Suprapubic skin (tissue), 4 donors: ENCODE measurements at regions not wholly inside any gene's neighbourhood (a gene's known extent, or its start where the extent isn't known, plus 50 kb on each side); places are given as distances from the start of the nearest gene placed in this dataset.
A peak's percentile ranks its signal among the peaks of the same experiment; 100 is the strongest.

Source experiments
- DNase-seq, 2 donors: peaks; one replicate each; pipeline ENCODE4 v3.0.0-alpha.2; 2019; ENCODE audit warnings: low spot score in 2 of 2
- H3K27ac ChIP-seq: fragments of 200-600 bp; sonication (generic); one replicate; pipeline ENCODE4 v1.5.1; 2019
- H3K27me3 ChIP-seq: fragments of 200-600 bp; sonication (generic); one replicate; pipeline ENCODE4 v1.5.1; 2019
- H3K36me3 ChIP-seq: fragments of 200-600 bp; sonication (generic); one replicate; pipeline ENCODE4 v1.5.1; 2019
- H3K4me1 ChIP-seq: fragments of 200-600 bp; sonication (generic); one replicate; pipeline ENCODE4 v1.5.1; 2019
- H3K4me3 ChIP-seq: fragments of 200-600 bp; sonication (generic); one replicate; pipeline ENCODE4 v1.5.1; 2019; ENCODE audit warnings: mild to moderate bottlenecking
- H3K9me3 ChIP-seq: fragments of 200-600 bp; sonication (generic); one replicate; pipeline ENCODE4 v1.5.1; 2019
- CTCF ChIP-seq, 2 donors: fragments of 200-600 bp in 1 of 2; fragments of 450-650 bp in 1 of 2; sonication (generic) in 1 of 2; IDR thresholded peaks; one replicate each; pipeline ENCODE4 v1.5.1; 2016 to 2019; ENCODE audit warnings: antibody characterized with exemption in 2 of 2, mild to moderate bottlenecking in 1 of 2, moderate library complexity in 1 of 2
- EP300 ChIP-seq: sonication (generic); formaldehyde crosslinking; IDR thresholded peaks from one replicate; pipeline ENCODE4 v1.6.1; 2017; ENCODE audit warnings: antibody characterized with exemption
- POLR2A ChIP-seq, 2 donors: fragments of 450-650 bp; IDR thresholded peaks; one replicate each; pipeline ENCODE4 v1.6.1; 2017; ENCODE audit warnings: antibody characterized with exemption in 2 of 2, mild to moderate bottlenecking in 2 of 2, moderate library complexity in 2 of 2
- POLR2AphosphoS5 ChIP-seq, 3 donors: sonication (generic); formaldehyde crosslinking; IDR thresholded peaks; one replicate each; pipeline ENCODE4 v1.6.1; 2017; ENCODE audit warnings: antibody characterized with exemption in 3 of 3
- WGBS: methylation state at CpG from one replicate; pipeline ENCODE4 v1.1.5; 2018; 5-methylcytosine and 5-hydroxymethylcytosine counted together

GRCh38 chr2:236826606-236827156 is 257.1 kb downstream of the ACKR3 start:
- Histone ChIP-seq H3K9me3 (no peaks in the 10 kb centered on the region), H3K36me3 (no peaks in the 10 kb centered on the region), H3K27ac (no peak overlapping the region), H3K4me1 (no peaks in the 10 kb centered on the region), H3K4me3 (no peak overlapping the region), H3K27me3 (no peaks in the 10 kb centered on the region)
- DNase-seq, result peak in 1 of 2 donors; percentile 26
- WGBS, result 80% methylated on average over 6 of the region's 6 CpGs
- TF ChIP-seq CTCF (IDR thresholded peaks at IDR 0.05) (no peak), EP300 (no peak), POLR2A (IDR thresholded peaks at IDR 0.05) (no peak), POLR2AphosphoS5 (IDR thresholded peaks at IDR 0.05) (no peak)

- TF ChIP-seq POLR2A (IDR thresholded peaks at IDR 0.05) (no peak), POLR2AphosphoS5 (IDR thresholded peaks at IDR 0.05) (no peak), CTCF (IDR thresholded peaks at IDR 0.05) (no peak), EP300 (no peak)
- Histone ChIP-seq H3K4me3 (no peak overlapping the region), H3K4me1 (no peaks in the 10 kb centered on the region), H3K36me3 (no peaks in the 10 kb centered on the region), H3K27ac (no peak overlapping the region), H3K9me3 (no peaks in the 10 kb centered on the region), H3K27me3 (peaks cover 6% of the 10 kb centered on the region)
- peak in 1 of 2 donors; percentile 21 for DNase-seq
- WGBS, result 58% methylated on average over 3 of the region's 3 CpGs
Observed at GRCh38 chr2:236827997-236828396, 257.7 kb upstream of the COPS8 start.

- no peaks in the 10 kb centered on the region for H3K36me3 ChIP-seq
- peaks cover 6% of the 10 kb centered on the region for H3K27me3 ChIP-seq
- DNase-seq, result peak in 1 of 2 donors; percentile 32
- TF ChIP-seq POLR2A (IDR thresholded peaks at IDR 0.05), result no peak
- no peak for TF ChIP-seq CTCF (IDR thresholded peaks at IDR 0.05)
- no peak for TF ChIP-seq POLR2AphosphoS5 (IDR thresholded peaks at IDR 0.05)
- TF ChIP-seq EP300, result no peak
- no peaks in the 10 kb centered on the region for H3K9me3 ChIP-seq
- no peaks in the 10 kb centered on the region for H3K4me1 ChIP-seq
- WGBS, result 88% methylated on average over 2 of the region's 2 CpGs
- no peak overlapping the region for H3K4me3 ChIP-seq
- H3K27ac ChIP-seq, result no peak overlapping the region
Observed at GRCh38 chr2:236828820-236829219, 256.9 kb upstream of the COPS8 start.

GRCh38 chr2:236830926-236831325 is 254.8 kb upstream of the COPS8 start:
- no peak overlapping the region for H3K4me3 ChIP-seq
- no peak for TF ChIP-seq POLR2A (IDR thresholded peaks at IDR 0.05)
- no peak for TF ChIP-seq POLR2AphosphoS5 (IDR thresholded peaks at IDR 0.05)
- TF ChIP-seq CTCF (IDR thresholded peaks at IDR 0.05), result no peak
- no peak for TF ChIP-seq EP300
- DNase-seq, result no peak
- H3K27ac ChIP-seq, result no peak overlapping the region
- 79% methylated on average over 3 of the region's 3 CpGs for WGBS
- H3K27me3 ChIP-seq, result peaks cover 6% of the 10 kb centered on the region
- H3K36me3 ChIP-seq, result no peaks in the 10 kb centered on the region
- no peaks in the 10 kb centered on the region for H3K9me3 ChIP-seq
- H3K4me1 ChIP-seq, result no peaks in the 10 kb centered on the region

DNA sequence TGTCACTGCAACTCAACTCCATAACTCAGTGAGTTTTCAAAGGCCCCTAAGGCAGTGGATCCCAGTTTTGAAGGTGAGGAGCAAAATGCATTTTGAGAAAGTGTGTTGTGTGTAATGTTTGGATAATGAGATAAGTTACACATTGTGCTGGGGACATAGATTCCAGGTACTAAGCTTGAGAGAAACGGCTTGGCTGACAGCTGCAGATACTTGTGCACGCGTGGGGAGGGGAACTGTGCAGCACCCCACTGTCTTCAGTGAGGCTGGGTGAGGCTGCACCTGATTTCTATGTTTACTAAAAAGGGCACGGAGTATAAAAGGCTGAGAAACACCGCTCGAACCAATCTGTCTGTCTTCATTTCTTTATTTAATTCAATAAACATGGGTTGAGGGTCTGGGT is 254.0 kb upstream of the COPS8 start:
- no peak overlapping the region for H3K4me3 ChIP-seq
- H3K27me3 ChIP-seq, result peaks cover 6% of the 10 kb centered on the region
- H3K4me1 ChIP-seq, result no peaks in the 10 kb centered on the region
- 92% methylated on average over 6 of the region's 6 CpGs for WGBS
- no peak overlapping the region for H3K27ac ChIP-seq
- DNase-seq, result no peak
- H3K36me3 ChIP-seq, result no peaks in the 10 kb centered on the region
- H3K9me3 ChIP-seq, result no peaks in the 10 kb centered on the region
- TF ChIP-seq POLR2AphosphoS5 (IDR thresholded peaks at IDR 0.05), result no peak
